Activated T-helper 17 cell treated with anti-CD3 and anti-CD28 coated beads, Interleukin-2, amount 50 U/mL, for 72 hours (primary cell): ENCODE measurements at regions not wholly inside any gene's neighbourhood (a gene's known extent, or its start where the extent isn't known, plus 50 kb on each side); places are given as distances from the start of the nearest gene placed in this dataset.

ENCODE experiments used
- ATAC-seq: fragments of 150-1000 bp; cut with Tn5 transposase; replicated peaks from 2 replicates; pipeline ENCODE4 v1.10.0; 2021; ENCODE audit warnings: mild to moderate bottlenecking, moderate library complexity
- H3K27ac Mint-ChIP-seq: one replicate; pipeline ENCODE4 v1.8.0; 2022; ENCODE audit warnings: mixed read lengths
- H3K27me3 Mint-ChIP-seq: one replicate; pipeline ENCODE4 v1.8.0; 2022; ENCODE audit warnings: mixed read lengths
- H3K36me3 Mint-ChIP-seq: one replicate; pipeline ENCODE4 v1.8.0; 2022; ENCODE audit warnings: low read depth, mild to moderate bottlenecking, mixed read lengths
- H3K4me1 Mint-ChIP-seq: one replicate; pipeline ENCODE4 v1.8.0; 2022; ENCODE audit warnings: mixed read lengths
- H3K4me3 Mint-ChIP-seq: one replicate; pipeline ENCODE4 v1.8.0; 2022; ENCODE audit warnings: mild to moderate bottlenecking, mixed read lengths
- H3K9me3 Mint-ChIP-seq: one replicate; pipeline ENCODE4 v1.8.0; 2022; ENCODE audit warnings: mixed read lengths

DNA sequence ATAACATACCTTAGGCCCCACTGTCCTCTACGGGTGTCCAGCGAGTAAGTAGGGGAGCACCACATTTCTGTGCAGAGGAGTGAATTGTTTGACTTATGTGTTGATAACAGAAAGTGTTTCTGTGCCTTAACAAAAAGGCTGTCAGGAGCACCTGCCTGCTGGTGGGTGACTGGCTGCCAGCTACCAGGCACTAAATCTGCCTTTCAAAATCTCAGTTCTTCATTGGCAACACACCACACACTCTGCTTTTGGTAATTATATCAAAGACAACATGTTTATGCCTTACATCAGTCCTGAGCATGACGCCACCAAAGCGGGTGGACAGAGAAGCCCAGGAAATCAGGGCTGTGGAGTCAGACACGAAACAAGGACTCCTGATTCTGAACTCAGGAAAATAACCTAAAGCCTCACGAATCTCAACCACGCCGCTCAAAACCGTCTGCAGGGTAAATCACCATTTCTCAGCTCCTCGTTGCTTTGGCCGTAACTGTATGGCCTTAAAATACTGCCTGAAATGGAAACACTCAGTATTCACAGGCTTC lies 105.2 kb upstream of the SOX1 start:
- H3K36me3 Mint-ChIP-seq, result no peaks in the 10 kb centered on the region
- no peak for ATAC-seq
- H3K27ac Mint-ChIP-seq, result no peak overlapping the region
- H3K9me3 Mint-ChIP-seq, result no peaks in the 10 kb centered on the region
- no peaks in the 10 kb centered on the region for H3K4me1 Mint-ChIP-seq
- no peaks in the 10 kb centered on the region for H3K27me3 Mint-ChIP-seq
- no peak overlapping the region for H3K4me3 Mint-ChIP-seq

DNA sequence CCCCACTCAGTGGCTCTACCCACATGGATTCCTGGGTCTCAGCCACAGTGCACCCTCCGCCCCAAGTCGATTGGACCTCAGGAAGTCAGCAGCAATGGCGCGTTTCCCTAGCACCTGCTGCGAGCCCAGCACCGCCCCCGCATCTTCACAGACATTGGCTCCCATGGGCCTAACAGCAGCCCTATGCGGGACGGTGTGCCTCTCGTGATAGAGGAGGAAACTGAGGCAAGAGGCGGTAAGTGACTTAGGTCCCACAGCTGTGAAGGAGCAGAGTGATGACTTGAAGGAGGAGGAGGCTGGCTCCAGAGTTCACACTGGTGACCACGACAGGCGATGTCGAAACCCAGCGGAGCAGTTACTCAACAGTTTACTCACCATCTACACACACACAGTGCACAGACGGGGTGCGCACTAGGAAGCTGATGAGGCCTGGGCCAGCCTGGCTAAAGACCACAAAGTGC lies 104.5 kb upstream of the SOX1 start:
- ATAC-seq, result no peak
- Mint-ChIP-seq H3K4me1 (no peaks in the 10 kb centered on the region), H3K27me3 (peaks cover 3% of the 10 kb centered on the region), H3K36me3 (no peaks in the 10 kb centered on the region), H3K4me3 (no peak overlapping the region), H3K9me3 (no peaks in the 10 kb centered on the region), H3K27ac (no peak overlapping the region)

DNA sequence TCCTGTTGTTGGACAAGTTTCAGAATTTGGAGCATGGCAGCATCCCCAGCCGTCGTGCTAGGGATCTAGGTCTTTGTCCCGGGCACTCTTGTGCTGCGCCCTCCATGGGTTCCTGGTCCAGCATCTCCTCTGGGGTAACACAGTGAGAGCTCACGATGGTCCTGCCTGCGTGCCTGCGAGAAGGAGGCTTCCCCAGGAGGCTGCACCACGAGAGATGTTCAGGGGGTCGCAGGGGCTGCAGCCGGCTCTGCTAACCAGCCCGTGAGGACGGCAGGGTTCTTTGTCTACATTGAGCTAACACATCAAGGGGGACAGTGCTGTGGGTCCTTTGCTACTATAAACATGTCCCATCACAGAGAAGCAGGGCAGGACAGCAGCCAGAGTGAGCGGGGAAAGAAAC lies 103.9 kb upstream of the SOX1 start:
- Mint-ChIP-seq H3K9me3 (no peaks in the 10 kb centered on the region), H3K36me3 (no peaks in the 10 kb centered on the region), H3K4me3 (no peak overlapping the region), H3K27ac (no peak overlapping the region), H3K27me3 (peaks cover 5% of the 10 kb centered on the region), H3K4me1 (no peaks in the 10 kb centered on the region)
- no peak for ATAC-seq

DNA sequence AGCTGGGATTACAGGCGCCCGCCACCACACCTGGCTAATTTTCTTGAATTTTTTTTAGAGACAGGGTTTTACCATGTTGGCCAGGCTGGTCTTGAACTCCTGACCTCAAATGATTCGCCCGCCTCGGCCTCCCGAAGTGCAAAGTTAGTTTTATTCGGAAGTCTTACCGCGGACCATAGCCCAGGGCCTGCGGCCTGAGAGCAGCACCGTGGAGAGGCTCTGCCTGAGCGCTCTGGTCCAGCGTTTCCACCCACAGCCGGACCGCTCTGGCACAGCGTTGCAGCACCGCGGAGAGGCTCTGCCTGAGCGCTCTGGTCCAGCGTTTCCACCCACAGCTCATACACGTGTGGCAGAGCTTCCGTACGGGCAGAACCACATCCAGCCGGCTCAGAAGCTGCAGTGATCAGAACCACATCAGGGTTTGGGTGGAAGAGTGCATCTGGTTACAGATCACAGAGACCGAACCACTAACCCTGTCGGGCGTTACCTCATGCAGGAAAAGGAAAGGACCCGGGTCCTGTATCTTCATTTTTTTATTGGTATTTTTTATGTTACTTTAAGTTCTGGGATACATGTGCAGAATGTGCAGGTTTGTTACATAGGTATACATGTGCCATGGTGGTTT lies 102.4 kb upstream of the SOX1 start:
- Mint-ChIP-seq H3K4me3 (no peak overlapping the region), H3K27ac (no peak overlapping the region), H3K4me1 (no peaks in the 10 kb centered on the region), H3K27me3 (peaks cover 5% of the 10 kb centered on the region), H3K36me3 (no peaks in the 10 kb centered on the region), H3K9me3 (no peaks in the 10 kb centered on the region)
- no peak for ATAC-seq

DNA sequence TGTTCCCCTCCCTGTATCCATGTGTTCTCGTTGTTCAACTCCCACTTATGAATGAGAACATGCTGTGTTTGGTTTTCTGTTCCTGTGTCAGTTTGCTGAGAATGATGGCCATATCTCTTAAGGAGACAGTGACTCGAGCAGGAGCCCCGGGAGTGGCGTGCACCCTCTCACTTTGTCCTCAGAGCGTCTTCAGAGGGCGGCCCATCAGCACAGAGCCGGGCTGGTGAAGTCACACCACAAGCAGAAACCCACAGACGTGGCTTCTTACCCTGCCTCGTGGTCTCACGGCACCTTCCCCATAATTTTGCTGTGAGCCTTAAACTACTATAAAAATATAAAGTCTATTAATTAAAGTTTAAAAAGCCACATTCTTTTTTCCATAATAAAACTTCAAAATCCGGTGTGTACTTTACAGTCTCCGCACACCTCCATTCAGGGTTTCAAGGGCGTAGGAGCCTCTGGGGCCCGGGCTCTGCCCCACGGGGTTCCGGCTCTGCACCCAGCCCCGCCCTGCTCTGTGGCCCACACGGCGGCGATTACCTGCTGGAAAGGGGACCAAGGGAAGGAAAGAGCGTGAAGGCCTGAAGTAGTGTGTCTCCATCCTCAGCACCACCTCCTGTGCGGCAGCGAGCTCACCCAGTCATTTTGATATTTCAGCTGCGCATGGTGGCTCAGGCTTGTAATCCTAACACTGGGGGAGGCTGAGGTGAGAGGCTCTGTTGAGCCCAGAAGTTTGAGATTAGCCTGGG lies 101.3 kb upstream of the SOX1 start:
- peaks cover 5% of the 10 kb centered on the region for H3K27me3 Mint-ChIP-seq
- no peaks in the 10 kb centered on the region for H3K4me1 Mint-ChIP-seq
- ATAC-seq, result no peak
- no peaks in the 10 kb centered on the region for H3K9me3 Mint-ChIP-seq
- H3K36me3 Mint-ChIP-seq, result no peaks in the 10 kb centered on the region
- H3K4me3 Mint-ChIP-seq, result no peak overlapping the region
- no peak overlapping the region for H3K27ac Mint-ChIP-seq

DNA sequence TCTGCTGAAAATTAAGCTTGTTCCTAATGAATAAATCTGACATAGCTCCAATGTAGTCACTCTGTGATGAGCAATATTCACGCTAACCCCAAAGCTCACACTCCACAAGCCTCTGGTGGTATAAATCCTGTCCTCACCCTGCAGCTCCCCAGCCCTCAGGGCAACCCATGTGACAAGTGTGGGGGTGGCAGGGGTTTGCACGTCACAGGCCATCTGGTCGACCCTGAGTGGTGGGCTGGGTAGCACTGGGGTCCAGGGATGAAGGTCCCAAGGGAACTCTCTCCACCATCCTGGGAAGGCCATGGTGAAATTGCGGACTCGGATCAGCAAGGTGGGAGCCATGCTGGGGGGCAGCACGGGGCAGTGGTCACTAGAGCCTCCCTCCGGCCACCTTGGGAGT lies 100.0 kb upstream of the SOX1 start:
- ATAC-seq, result no peak
- no peak overlapping the region for H3K4me3 Mint-ChIP-seq
- no peaks in the 10 kb centered on the region for H3K36me3 Mint-ChIP-seq
- H3K9me3 Mint-ChIP-seq, result no peaks in the 10 kb centered on the region
- peaks cover 7% of the 10 kb centered on the region for H3K27me3 Mint-ChIP-seq
- H3K4me1 Mint-ChIP-seq, result no peaks in the 10 kb centered on the region
- H3K27ac Mint-ChIP-seq, result no peak overlapping the region

DNA sequence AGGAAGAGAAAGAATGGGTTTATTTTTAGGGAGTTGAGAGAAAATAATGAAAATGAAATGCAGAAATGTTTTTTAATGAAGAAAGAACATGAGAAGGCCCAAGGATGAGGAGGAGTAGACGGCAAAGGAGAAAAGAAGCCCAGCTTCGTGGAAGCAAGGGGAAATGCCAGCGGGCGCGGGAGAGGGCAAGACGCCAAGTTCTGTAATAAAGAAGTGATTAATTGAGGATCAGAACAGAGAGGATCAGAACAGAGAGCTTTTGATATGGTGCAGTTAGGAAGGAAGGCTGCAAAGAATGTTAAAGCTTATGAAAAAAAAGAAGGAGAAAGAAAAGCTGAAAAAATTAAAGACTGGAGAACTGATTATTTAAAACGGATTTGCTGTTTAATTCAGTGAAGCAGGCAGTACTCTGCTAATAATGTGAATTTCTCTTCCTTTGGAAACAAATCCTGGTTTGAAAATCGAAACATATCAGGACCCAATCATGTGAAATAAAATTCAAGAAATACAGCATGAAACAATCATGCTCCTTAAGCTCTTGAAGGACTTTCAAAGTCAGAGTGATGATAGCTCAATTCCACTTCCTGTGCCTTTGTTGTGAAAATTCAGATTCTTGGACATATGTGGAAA lies 99.3 kb upstream of the SOX1 start:
- no peaks in the 10 kb centered on the region for H3K36me3 Mint-ChIP-seq

DNA sequence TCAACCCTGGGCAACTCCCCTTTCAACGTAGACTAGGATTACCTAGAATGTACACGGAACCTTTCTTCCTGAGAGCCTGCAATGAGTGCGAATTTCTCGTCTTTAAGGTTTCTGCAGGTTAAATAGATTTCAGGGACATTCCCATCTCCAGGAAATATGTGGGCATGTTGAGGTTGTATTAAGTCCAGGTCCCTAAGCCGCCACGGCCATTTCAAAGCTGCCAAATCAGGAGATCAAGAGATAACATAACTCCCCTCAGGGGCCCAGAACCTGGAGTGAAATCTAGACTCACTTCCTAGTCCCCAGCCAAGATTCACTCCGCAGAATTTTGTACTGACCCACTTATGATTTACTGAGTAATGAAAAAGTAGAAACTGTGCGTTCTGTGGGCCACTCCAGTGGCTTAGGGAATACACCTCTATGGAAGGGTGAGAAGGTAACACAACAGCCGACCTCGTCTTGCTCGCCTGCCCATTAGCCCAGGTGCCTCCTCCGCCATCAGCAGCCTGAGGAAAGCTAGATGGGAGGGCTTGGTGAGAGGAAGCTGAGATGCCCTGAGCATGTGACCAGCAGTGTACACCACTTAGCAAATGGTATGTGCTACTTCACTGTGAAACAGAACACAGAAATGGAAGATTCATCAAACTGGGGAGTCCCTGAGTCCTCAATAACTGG lies 98.5 kb upstream of the SOX1 start:
- Mint-ChIP-seq H3K9me3 (no peaks in the 10 kb centered on the region), H3K36me3 (no peaks in the 10 kb centered on the region), H3K27ac (no peak overlapping the region), H3K4me3 (no peak overlapping the region), H3K27me3 (peaks cover 7% of the 10 kb centered on the region), H3K4me1 (no peaks in the 10 kb centered on the region)
- ATAC-seq, result no peak

More for the DNA sequence above, 99.3 kb upstream of the SOX1 start:
- Mint-ChIP-seq H3K4me1 (no peaks in the 10 kb centered on the region), H3K9me3 (no peaks in the 10 kb centered on the region), H3K27ac (no peak overlapping the region), H3K27me3 (peaks cover 7% of the 10 kb centered on the region), H3K4me3 (no peak overlapping the region)
- ATAC-seq, result no peak

DNA sequence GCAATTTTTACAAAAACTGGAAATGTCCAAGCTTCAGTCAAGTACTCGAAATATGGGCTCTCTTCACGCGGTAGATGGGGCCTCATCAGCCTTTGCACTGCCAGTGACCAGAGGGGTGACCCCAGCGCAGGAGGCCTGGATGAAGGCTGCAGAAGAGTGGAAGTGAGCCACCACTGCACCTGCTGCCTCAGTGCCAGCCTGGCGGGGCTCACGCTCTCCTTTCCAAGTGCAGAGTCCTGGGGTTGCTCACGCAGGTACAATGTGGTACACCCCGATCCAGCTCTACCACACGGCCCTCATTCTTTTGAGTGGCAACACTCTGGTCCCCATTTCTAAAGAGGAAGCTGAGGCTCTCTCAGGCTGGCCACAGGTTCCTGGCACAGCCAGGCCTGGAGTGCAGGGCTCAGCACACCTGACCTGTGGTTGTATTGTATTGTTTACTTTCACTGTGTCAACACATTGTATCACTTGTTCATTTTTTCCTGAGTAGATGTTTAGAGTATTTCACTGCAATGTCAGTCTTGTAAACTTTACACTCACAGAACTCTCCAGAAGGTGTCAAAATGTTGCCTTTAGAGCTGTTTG lies 97.3 kb upstream of the SOX1 start:
- Mint-ChIP-seq H3K9me3 (peaks cover 4% of the 10 kb centered on the region), H3K27me3 (peaks cover 7% of the 10 kb centered on the region), H3K36me3 (no peaks in the 10 kb centered on the region), H3K4me3 (no peak overlapping the region), H3K27ac (no peak overlapping the region), H3K4me1 (no peaks in the 10 kb centered on the region)
- ATAC-seq, result no peak

DNA sequence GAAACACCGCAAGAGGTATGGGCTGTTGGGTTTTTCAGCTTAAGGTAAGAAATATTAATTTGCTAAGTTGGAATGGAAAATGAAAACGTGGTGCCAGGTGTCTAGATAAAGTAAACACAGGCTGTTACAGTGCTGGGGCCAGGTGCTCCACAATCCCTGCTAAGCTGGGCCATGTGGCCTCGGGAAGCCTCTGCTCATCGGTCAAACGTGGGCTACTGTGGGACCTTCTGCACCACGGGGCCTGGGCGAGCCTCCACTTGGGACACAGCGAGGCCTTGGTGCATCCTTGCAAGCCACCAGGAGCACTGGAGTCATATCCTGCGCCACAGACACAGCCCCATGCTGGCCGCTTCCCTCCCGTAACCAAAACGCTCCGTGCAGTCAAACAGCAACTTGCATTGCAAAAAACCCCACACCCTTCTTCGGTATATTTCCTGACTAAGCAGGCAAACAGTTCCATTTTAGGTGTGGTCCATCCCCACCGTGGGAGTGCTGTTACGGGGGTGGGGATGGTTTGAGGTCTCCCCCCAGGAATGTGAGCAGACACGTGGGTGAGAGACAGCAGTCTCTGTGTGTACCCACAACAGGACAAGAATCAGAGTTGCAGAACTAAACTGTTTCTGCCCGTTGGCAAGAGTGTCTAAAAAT lies 96.3 kb upstream of the SOX1 start:
- Mint-ChIP-seq H3K9me3 (peaks cover 12% of the 10 kb centered on the region), H3K27me3 (peaks cover 7% of the 10 kb centered on the region), H3K36me3 (no peaks in the 10 kb centered on the region), H3K4me3 (no peak overlapping the region), H3K4me1 (peaks cover 7% of the 10 kb centered on the region), H3K27ac (no peak overlapping the region)
- ATAC-seq, result no peak

DNA sequence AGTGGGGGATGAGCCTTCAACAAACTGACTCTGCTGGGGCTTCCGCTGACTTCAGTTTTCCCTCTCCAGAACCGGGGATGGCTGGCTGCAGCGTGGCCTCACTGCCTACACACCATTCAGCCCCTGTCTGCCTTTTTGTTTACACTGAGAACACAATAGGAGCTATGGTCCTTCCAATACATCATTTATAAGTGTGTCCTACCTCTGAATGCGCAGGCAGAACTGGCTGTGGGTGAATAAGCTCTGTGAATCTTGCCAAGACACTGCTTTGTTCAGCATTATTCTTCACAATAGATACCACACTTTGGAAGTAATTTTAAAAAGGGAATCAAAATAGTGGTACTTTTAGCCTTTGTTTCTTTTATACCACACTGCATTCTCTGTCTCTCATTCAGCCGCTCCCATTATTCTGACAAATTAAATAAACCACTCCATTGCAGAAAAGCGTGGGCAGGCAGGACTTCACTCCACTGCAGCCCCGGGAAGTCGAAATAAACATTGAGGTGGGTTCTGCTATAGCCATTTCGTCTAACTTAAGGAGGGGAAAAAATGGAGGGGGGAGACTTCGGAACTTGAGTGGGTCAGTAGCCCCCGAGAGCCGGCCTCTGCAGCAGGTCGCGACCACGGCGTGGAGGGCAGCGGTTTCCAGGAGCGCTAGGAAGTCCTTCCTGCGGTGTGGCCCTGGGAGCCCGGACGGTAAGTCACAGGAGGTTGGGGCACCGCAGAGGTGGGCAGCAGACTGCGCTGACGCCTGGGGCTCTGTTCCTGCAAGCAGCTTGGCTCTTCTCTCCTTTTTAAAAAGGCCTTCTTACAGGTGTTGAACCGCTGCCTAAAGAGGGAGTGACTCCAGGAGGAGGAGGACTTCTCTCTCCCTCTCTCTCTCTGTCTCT lies 94.8 kb upstream of the SOX1 start:
- Mint-ChIP-seq H3K27ac (no peak overlapping the region), H3K27me3 (peaks cover 7% of the 10 kb centered on the region), H3K4me1 (peaks cover 7% of the 10 kb centered on the region), H3K36me3 (no peaks in the 10 kb centered on the region), H3K9me3 (peaks cover 12% of the 10 kb centered on the region), H3K4me3 (no peak overlapping the region)
- ATAC-seq, result no peak

DNA sequence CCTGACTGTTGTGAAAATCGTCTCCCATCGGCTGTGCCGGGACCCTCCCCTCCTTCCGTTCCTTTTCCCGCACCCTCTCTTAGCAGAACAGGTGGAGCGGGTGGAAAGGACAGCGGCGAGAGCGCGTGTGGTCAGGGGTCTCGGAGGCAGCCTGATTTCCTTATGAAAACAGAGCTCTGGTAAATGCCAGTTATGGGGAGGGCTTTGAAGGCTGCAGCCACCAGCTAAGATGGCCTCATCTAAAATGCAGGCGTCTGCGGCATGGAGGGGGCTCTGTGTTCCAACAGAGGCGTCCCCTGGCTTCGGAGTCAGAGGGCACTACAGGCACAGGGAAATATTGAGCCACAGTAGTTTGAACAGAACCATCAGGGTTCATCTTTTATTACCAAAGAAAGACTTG lies 93.8 kb upstream of the SOX1 start:
- Mint-ChIP-seq H3K27me3 (peaks cover 3% of the 10 kb centered on the region), H3K4me3 (no peak overlapping the region), H3K27ac (no peak overlapping the region), H3K36me3 (no peaks in the 10 kb centered on the region), H3K4me1 (peaks cover 7% of the 10 kb centered on the region), H3K9me3 (peaks cover 12% of the 10 kb centered on the region)
- no peak for ATAC-seq

DNA sequence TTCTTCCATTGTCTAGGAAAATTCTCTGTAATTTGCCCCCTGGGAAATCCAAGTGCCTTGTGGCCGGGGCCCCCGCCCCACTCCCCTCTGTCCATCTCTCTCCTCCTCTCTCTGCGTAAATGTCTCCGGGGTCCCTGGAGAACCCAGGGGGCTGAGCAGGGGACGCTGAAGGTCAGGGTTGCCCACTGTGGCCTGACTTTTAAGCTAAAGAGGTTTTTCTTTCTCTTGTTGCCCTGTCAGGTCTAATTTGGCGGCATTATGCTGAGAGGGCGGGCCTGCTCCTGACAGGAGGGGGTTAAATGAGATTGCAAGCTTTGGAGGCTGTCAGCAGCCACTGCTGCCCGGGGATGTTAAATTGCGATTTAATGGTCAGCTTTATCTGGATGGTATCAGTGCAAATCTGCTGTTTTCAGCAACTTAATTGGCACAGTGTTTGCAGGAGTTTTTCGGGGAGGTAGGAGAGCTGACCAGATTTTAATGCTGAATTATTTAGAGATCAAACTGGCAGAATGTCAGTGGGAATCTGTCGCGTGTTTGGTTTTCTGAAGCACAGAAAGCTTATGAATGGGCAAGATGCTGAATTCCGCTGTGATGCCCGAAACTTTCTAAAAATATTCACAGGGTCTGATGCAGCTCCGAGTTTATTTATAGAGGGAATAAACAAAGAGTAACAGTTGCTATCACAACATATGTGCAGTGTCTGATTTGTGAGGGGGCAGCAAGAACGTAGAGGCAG lies 93.2 kb upstream of the SOX1 start:
- peaks cover 7% of the 10 kb centered on the region for H3K4me1 Mint-ChIP-seq
- H3K27me3 Mint-ChIP-seq, result peaks cover 3% of the 10 kb centered on the region
- ATAC-seq, result no peak

More for the DNA sequence above, 93.2 kb upstream of the SOX1 start:
- Mint-ChIP-seq H3K4me3 (no peak overlapping the region), H3K9me3 (peaks cover 12% of the 10 kb centered on the region), H3K27ac (no peak overlapping the region), H3K36me3 (no peaks in the 10 kb centered on the region)
